NB4 (cell line): ENCODE measurements at regions not wholly inside any gene's neighbourhood (a gene's known extent, or its start where the extent isn't known, plus 50 kb on each side); places are given as distances from the start of the nearest gene placed in this dataset.

ENCODE experiments used
- DNase-seq: peaks from one replicate; pipeline ENCODE4 v3.0.0; 2010; ENCODE audit warnings: low read depth
- H3K4me3 ChIP-seq: one replicate; pipeline ENCODE4 v1.5.1; 2011; ENCODE audit warnings: mild to moderate bottlenecking, low read depth, low read length, moderate library complexity
- CTCF ChIP-seq: IDR thresholded peaks from one replicate; pipeline ENCODE4 v1.5.1; 2012; ENCODE audit warnings: low read depth, low read length
- MAX ChIP-seq: IDR thresholded peaks from 2 replicates; pipeline ENCODE4 v1.6.1; 2011; ENCODE audit warnings: low read depth, low read length
- MYC ChIP-seq: IDR thresholded peaks from 2 replicates; pipeline ENCODE4 v1.6.1; 2011; ENCODE audit warnings: low read depth, low read length
- POLR2A ChIP-seq: IDR thresholded peaks from 2 replicates; pipeline ENCODE4 v1.6.1; 2011; ENCODE audit warnings: mild to moderate bottlenecking; ENCODE audit not compliant: insufficient read length; ENCODE audit errors: extremely low read depth

DNA sequence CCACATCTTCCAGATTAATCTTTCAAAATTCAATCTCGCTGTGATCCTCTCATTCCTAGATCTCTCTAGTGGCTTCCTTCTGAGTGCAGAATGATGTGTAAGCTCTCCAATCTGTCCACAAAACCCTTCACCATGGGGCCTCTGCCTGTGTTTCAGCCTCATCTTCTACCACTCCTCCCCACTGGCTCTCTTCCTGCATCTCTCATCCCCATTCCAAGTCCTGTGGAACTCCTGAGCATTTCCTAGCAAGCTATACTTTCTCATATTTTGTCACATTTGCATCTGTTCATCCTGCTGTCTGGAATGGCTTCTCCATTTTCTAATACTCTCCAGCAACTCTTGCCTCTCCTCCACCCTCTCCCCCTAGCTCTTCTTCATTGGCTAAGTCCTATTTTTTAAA, 242.0 kb upstream of the DAAM1 start:
- H3K4me3 ChIP-seq = no peak overlapping the region
- no peak for TF ChIP-seq MYC
- no peak for TF ChIP-seq CTCF
- no peak for TF ChIP-seq POLR2A
- TF ChIP-seq MAX = no peak
- no peak for DNase-seq

GRCh38 chr14:58947156-58947555, 241.3 kb upstream of the DAAM1 start:
- TF ChIP-seq POLR2A (no peak), CTCF (no peak), MAX (no peak), MYC (no peak)
- H3K4me3 ChIP-seq = no peak overlapping the region
- no peak for DNase-seq

DNA sequence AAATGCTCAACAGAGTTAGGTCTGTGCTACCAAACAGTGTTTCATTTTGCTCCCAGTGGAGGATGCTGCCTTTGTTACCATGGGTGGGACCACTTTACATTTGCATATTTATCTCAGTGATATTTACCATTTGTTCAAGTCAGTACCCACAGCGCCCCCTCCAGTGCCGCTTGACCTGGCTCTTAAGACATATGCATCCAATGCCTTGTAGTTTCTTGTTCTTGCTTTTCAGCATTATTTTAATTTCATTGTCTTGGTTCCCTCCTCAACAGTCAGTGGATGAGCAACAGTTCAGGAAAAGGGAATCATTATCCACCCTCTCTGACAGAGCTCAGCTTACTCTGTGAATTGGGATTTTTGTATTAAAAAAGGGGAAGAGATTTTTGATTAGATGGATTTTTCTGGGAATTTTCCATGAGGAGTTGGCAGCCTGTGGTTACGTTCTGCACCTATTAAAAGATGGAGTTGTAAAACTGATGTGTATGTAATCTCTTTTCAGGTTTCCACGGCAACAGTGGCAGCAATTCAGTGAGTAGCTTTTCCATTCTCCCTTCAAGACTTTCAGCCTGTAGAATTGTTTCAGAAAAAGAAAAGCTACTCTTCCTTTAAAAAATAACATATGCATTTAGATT, 240.5 kb upstream of the DAAM1 start:
- TF ChIP-seq POLR2A = no peak
- no peak for TF ChIP-seq MAX
- TF ChIP-seq CTCF = no peak
- no peak for TF ChIP-seq MYC
- peak; percentile 12 for DNase-seq
- H3K4me3 ChIP-seq = no peak overlapping the region

- TF ChIP-seq CTCF = no peak
- no peak for TF ChIP-seq MAX
- TF ChIP-seq MYC = no peak
- no peak for TF ChIP-seq POLR2A
- no peak overlapping the region for H3K4me3 ChIP-seq
- no peak for DNase-seq
Measured at GRCh38 chr14:58950555-58950954, 237.9 kb upstream of the DAAM1 start.

DNA sequence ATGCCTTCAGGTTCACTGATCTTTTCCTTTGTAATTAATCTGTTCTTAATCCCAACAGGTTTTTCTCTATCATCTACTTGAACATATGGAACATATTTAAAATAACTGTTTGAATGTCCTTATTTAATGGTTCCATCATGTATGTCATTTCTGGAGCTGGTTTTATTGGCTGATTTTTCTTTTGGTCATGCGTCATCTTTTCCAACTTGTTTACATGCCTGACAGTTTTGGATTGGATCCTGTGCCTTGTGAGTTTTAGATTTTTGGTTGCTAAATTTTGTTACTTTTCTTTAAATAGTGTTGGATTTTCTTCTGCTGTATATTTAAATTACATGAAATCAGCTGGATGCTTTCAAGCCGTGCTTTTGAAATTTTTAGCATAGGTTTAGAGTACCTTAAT, 237.3 kb upstream of the DAAM1 start:
- H3K4me3 ChIP-seq = no peak overlapping the region
- no peak for TF ChIP-seq MAX
- no peak for TF ChIP-seq MYC
- no peak for TF ChIP-seq CTCF
- TF ChIP-seq POLR2A = no peak
- no peak for DNase-seq

- TF ChIP-seq CTCF (no peak), MYC (no peak), MAX (no peak)
- H3K4me3 ChIP-seq = no peak overlapping the region
- no peak for DNase-seq
Measured at GRCh38 chr14:58954052-58954451, 234.4 kb upstream of the DAAM1 start.
